MM.1S (cell line): ENCODE measurements at regions not wholly inside any gene's neighbourhood (a gene's known extent, or its start where the extent isn't known, plus 50 kb on each side); places are given as distances from the start of the nearest gene placed in this dataset.

Experiments used
- DNase-seq: peaks from one replicate; pipeline ENCODE4 v3.0.0-alpha.2; 2015
- H2AFZ ChIP-seq: fragments of 300-600 bp; sonication (generic); 2 replicates; pipeline ENCODE4 v1.6.0; 2016; ENCODE audit warnings: antibody characterized with exemption, low read length
- H3F3A ChIP-seq: fragments of 300-600 bp; sonication (generic); 2 replicates; pipeline ENCODE4 v1.6.1; 2016; ENCODE audit warnings: mild to moderate bottlenecking, antibody characterized with exemption, low read length, moderate library complexity, mixed read lengths; ENCODE audit not compliant: insufficient read depth
- H3K27ac ChIP-seq: fragments of 300-600 bp; sonication (generic); 2 replicates; pipeline ENCODE4 v1.5.1; 2016; ENCODE audit warnings: mild to moderate bottlenecking, low read length
- H3K27me3 ChIP-seq: fragments of 300-600 bp; sonication (generic); replicated peaks from 2 replicates; pipeline ENCODE4 v1.6.0; 2016; ENCODE audit warnings: low read length; ENCODE audit not compliant: insufficient read depth
- H3K36me3 ChIP-seq: fragments of 300-600 bp; sonication (generic); replicated peaks from 2 replicates; pipeline ENCODE4 v1.6.1; 2016; ENCODE audit warnings: mild to moderate bottlenecking, low read length, mixed read lengths; ENCODE audit not compliant: insufficient read depth
- H3K4me1 ChIP-seq: fragments of 300-600 bp; sonication (generic); 2 replicates; pipeline ENCODE4 v1.6.1; 2016; ENCODE audit warnings: low read length, mixed read lengths
- H3K4me2 ChIP-seq: fragments of 300-600 bp; sonication (generic); 2 replicates; pipeline ENCODE4 v1.6.0; 2016; ENCODE audit warnings: low read depth, low read length
- H3K4me3 ChIP-seq: fragments of 300-600 bp; sonication (generic); 2 replicates; pipeline ENCODE4 v1.5.1; 2016; ENCODE audit warnings: low read length, mixed read lengths
- H3K79me2 ChIP-seq: fragments of 300-600 bp; sonication (generic); 2 replicates; pipeline ENCODE4 v1.6.1; 2016; ENCODE audit warnings: mixed run types, low read length, mixed read lengths
- H3K9ac ChIP-seq: fragments of 300-600 bp; sonication (generic); 2 replicates; pipeline ENCODE4 v1.6.1; 2016; ENCODE audit warnings: low read length, mixed read lengths
- H3K9me2 ChIP-seq: fragments of 300-600 bp; sonication (generic); replicated peaks from 2 replicates; pipeline ENCODE4 v1.6.1; 2016; ENCODE audit warnings: mild to moderate bottlenecking, low read length, mixed read lengths; ENCODE audit not compliant: insufficient read depth
- H3K9me3 ChIP-seq: fragments of 300-600 bp; sonication (generic); replicated peaks from 2 replicates; pipeline ENCODE4 v1.6.1; 2016; ENCODE audit warnings: mild to moderate bottlenecking, low read length, mixed read lengths; ENCODE audit not compliant: insufficient read depth
- H4K20me1 ChIP-seq: fragments of 300-600 bp; sonication (generic); 2 replicates; pipeline ENCODE4 v1.6.1; 2016; ENCODE audit warnings: mild to moderate bottlenecking, low read length, moderate library complexity, mixed read lengths; ENCODE audit not compliant: insufficient read depth
- EZH2 ChIP-seq: fragments of 300-600 bp; sonication (generic); optimal IDR thresholded peaks from 2 replicates; pipeline ENCODE3; 2017; ENCODE audit warnings: low read depth, mild to moderate bottlenecking, antibody characterized with exemption, low read length, mixed read lengths
- EZH2phosphoT487 ChIP-seq: fragments of 300-600 bp; sonication (generic); IDR thresholded peaks from 2 replicates; pipeline ENCODE4 v1.6.1; 2018; ENCODE audit warnings: antibody characterized with exemption, low read length
- TF ChIP-seq, protein P1 (sequence below): fragments of 300-600 bp; sonication (generic); IDR thresholded peaks from 2 replicates; pipeline ENCODE4 v1.5.1; 2016; ENCODE audit warnings: antibody characterized with exemption, low read length, mixed read lengths

DNA sequence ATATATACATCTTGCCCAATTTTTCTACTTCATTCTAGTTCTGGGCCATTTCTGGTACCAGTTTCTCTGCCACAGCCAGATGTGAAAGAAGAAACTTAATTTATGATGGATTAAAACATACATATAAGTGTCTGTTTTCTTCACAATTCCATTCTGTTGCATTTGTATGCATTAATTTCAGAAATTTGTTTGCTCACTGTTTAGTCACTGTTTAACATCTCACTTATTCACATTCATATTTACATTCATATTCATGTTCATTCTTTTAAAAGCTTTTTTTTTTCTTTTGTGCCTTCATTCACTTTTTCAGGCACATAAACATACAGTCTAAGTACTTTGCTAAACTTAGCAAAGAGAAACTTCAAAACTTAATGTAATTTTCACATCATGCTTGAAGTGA is 684.0 kb upstream of the CDH9 start:
- TF ChIP-seq EZH2 (no peak), EZH2phosphoT487 (no peak)
- TF ChIP-seq, protein P1, sequence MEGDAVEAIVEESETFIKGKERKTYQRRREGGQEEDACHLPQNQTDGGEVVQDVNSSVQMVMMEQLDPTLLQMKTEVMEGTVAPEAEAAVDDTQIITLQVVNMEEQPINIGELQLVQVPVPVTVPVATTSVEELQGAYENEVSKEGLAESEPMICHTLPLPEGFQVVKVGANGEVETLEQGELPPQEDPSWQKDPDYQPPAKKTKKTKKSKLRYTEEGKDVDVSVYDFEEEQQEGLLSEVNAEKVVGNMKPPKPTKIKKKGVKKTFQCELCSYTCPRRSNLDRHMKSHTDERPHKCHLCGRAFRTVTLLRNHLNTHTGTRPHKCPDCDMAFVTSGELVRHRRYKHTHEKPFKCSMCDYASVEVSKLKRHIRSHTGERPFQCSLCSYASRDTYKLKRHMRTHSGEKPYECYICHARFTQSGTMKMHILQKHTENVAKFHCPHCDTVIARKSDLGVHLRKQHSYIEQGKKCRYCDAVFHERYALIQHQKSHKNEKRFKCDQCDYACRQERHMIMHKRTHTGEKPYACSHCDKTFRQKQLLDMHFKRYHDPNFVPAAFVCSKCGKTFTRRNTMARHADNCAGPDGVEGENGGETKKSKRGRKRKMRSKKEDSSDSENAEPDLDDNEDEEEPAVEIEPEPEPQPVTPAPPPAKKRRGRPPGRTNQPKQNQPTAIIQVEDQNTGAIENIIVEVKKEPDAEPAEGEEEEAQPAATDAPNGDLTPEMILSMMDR: no peak
- H3K9me3 ChIP-seq: no peaks in the 10 kb centered on the region
- H3K9me2 ChIP-seq: no peaks in the 10 kb centered on the region
- H3K4me2 ChIP-seq: no peak overlapping the region
- H3K27ac ChIP-seq: no peak overlapping the region
- no peaks in the 10 kb centered on the region for H3K27me3 ChIP-seq
- no peak overlapping the region for H3K9ac ChIP-seq
- H4K20me1 ChIP-seq: no peaks in the 10 kb centered on the region
- H3F3A ChIP-seq: no peaks in the 10 kb centered on the region
- H3K4me3 ChIP-seq: no peak overlapping the region
- H3K79me2 ChIP-seq: no peaks in the 10 kb centered on the region
- H3K4me1 ChIP-seq: no peaks in the 10 kb centered on the region
- H3K36me3 ChIP-seq: no peaks in the 10 kb centered on the region
- DNase-seq: no peak
- H2AFZ ChIP-seq: no peak overlapping the region

DNA sequence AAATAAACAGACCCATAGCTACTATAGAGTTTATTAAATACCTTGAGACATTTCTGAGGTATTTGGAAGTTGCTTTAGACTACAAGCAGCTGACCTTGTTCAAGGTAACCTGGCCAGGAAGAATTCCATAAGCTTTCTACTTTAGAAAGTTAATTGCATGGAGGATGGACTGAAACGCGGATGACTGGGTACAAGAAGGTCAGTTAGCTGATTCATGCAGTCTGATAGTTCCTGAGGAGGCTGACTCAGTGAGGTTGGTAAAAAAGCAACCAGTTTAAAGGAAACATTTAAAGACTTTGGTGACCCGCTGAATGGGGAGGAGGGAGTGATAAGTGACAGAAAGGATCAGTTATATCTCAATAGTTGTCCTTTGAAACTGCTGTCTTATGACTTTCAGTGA is 670.1 kb upstream of the CDH9 start:
- Histone ChIP-seq H3K27me3 (no peaks in the 10 kb centered on the region), H4K20me1 (no peaks in the 10 kb centered on the region), H2AFZ (no peak overlapping the region), H3K4me1 (no peaks in the 10 kb centered on the region), H3K9me2 (no peaks in the 10 kb centered on the region), H3K36me3 (no peaks in the 10 kb centered on the region), H3K9me3 (no peaks in the 10 kb centered on the region), H3K79me2 (no peaks in the 10 kb centered on the region), H3K4me3 (no peak overlapping the region), H3K9ac (no peak overlapping the region), H3K4me2 (no peak overlapping the region), H3F3A (no peaks in the 10 kb centered on the region), H3K27ac (no peak overlapping the region)
- TF ChIP-seq EZH2phosphoT487 (no peak), EZH2 (no peak)
- TF ChIP-seq, protein P1: no peak
- no peak for DNase-seq

DNA sequence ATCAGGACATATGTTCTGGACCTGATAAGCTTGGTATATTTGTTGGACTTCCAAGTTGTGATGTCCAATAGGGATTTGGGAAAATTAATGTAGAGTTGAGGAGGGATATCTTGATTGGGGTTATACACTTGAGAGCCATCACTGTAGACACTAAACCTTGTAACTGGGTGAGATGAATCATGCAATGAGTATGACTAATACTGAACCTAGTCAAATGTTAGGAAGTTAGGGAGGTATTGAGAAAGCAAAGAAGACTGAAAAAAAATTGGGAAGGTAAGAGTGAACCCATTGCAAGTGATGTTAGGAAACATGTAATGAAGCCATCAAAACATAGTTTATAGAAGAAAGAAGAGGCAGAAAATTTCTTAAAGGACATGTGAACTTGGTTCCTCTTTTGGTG is 668.4 kb upstream of the CDH9 start:
- no peaks in the 10 kb centered on the region for H3F3A ChIP-seq
- TF ChIP-seq EZH2phosphoT487 (no peak), EZH2 (no peak)
- TF ChIP-seq, protein P1: no peak
- no peaks in the 10 kb centered on the region for H3K9me2 ChIP-seq
- H2AFZ ChIP-seq: no peak overlapping the region
- H3K27me3 ChIP-seq: no peaks in the 10 kb centered on the region
- no peak for DNase-seq
- H3K36me3 ChIP-seq: no peaks in the 10 kb centered on the region
- H3K9me3 ChIP-seq: no peaks in the 10 kb centered on the region
- no peaks in the 10 kb centered on the region for H3K4me1 ChIP-seq
- H3K4me2 ChIP-seq: no peak overlapping the region
- H3K79me2 ChIP-seq: no peaks in the 10 kb centered on the region
- no peak overlapping the region for H3K4me3 ChIP-seq
- no peak overlapping the region for H3K9ac ChIP-seq
- no peak overlapping the region for H3K27ac ChIP-seq
- H4K20me1 ChIP-seq: no peaks in the 10 kb centered on the region
